ENCODE measurements at regions not wholly inside any gene's neighbourhood (a gene's known extent, or its start where the extent isn't known, plus 50 kb on each side); places are given as distances from the start of the nearest gene placed in this dataset.
"Not testable (repeated sequence)": the region's sequence is repeated elsewhere in the genome, so short reads cannot be mapped to it uniquely, and the experiment has no call there.

DNA sequence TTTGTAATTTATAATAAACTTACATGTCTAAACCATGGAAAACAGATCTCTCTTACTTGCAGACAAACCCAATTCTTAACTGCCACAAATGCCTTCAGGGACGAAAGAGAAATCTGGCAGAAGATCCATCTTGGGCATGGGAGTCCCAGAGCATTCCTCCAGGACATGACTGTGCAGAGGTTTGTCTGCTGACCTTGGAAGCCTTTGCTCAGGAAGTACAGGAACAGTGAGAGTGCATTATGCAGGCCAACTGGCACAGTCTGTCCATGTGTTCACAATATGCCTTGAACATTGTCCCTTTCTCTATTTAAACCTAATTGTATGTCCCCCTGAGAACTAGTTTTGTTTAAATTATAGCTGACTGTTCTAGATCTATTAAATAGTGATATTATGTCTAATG, 467.1 kb downstream of the ATP23 start:
- Mint-ChIP-seq H3K4me3 (no peak overlapping the region), H3K27ac (no peak overlapping the region), H3K9me3 (no peaks in the 10 kb centered on the region), H3K36me3 (ENCODE audit: low read depth) (no peaks in the 10 kb centered on the region), H3K27me3 (peaks cover 12% of the 10 kb centered on the region), H3K4me1 (ENCODE audit: low read depth) (no peaks in the 10 kb centered on the region)
- DNase-seq = no peak

DNA sequence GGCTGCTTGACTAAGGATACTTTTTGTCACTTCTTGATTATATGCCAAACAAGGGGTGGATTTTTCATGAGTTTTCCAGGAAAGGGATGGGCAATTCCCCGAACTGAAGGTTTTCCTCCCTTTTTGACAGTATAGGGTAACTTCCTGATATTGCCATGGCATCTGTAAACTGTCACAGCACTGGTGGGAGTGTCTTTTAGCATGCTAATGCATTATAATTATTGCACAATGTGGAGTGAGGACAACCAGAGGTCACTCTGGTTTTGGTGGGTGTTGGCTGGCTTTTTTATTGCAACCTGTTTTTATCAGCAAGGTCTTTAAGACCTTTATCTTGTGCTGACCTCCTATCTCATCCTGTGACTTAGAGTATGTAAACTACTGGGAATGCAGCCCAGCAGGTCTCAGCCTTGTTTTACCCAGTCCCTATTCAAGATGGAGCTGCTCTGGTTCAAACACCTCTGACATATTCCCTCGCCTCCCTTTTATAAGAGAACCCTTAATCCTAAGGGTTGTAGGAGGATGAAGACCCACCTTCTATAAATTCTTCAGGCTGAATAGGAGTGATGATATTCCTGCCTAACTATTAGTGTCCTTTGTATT, 471.2 kb downstream of the ATP23 start:
- Mint-ChIP-seq H3K36me3 (ENCODE audit: low read depth) (no peaks in the 10 kb centered on the region), H3K27me3 (peaks cover 12% of the 10 kb centered on the region), H3K4me1 (ENCODE audit: low read depth) (no peaks in the 10 kb centered on the region), H3K27ac (no peak overlapping the region), H3K4me3 (no peak overlapping the region), H3K9me3 (no peaks in the 10 kb centered on the region)
- DNase-seq = no peak

DNA sequence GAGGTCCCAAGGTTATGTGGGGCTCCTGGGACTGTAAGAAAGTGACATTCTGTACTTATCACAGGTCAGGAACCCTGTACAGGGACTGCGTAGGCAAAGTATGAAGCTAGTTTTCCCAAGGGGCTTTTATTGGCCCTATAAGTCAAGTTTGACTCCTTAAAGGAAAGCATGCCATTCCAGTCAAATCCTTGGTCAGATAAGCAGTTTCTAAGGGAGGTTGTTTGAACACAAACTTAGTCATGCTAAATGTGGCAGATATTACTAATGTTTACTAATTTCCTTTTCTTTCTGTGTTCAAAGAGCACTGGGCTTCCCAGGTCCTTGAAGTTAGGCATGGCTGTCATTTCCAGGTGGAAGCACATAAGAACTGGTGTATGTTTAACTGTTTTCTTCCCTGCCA, 472.4 kb downstream of the ATP23 start:
- Mint-ChIP-seq H3K4me3 (no peak overlapping the region), H3K27ac (no peak overlapping the region), H3K4me1 (ENCODE audit: low read depth) (no peaks in the 10 kb centered on the region), H3K9me3 (no peaks in the 10 kb centered on the region), H3K36me3 (ENCODE audit: low read depth) (no peaks in the 10 kb centered on the region), H3K27me3 (peaks cover 12% of the 10 kb centered on the region)
- no peak for DNase-seq

DNA sequence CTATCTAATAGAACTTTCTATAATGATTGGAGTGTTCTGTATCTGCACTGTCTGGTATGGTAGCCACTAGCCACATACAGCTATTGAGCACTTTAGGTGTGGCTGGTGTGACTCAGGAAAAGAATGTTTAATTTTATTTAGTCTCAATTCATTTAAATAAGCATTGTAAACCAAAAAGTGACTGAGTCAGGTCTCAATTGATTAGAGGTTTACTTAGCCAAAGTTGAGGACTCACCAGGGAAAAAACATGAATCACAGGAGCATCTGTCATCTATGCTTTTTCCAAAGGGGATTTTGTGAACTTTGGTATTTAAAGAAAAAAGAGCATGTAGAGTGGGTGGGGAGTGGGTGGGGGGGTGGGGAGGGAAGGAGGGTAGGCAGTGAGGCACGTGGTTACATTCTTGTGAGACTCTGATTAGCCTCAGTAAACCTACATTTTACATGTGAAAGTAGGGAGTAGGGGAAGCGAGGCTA, 473.1 kb downstream of the ATP23 start:
- Mint-ChIP-seq H3K4me3 (no peak overlapping the region), H3K36me3 (ENCODE audit: low read depth) (no peaks in the 10 kb centered on the region), H3K4me1 (ENCODE audit: low read depth) (no peaks in the 10 kb centered on the region), H3K9me3 (no peaks in the 10 kb centered on the region), H3K27ac (no peak overlapping the region), H3K27me3 (peaks cover 10% of the 10 kb centered on the region)
- no peak for DNase-seq

DNA sequence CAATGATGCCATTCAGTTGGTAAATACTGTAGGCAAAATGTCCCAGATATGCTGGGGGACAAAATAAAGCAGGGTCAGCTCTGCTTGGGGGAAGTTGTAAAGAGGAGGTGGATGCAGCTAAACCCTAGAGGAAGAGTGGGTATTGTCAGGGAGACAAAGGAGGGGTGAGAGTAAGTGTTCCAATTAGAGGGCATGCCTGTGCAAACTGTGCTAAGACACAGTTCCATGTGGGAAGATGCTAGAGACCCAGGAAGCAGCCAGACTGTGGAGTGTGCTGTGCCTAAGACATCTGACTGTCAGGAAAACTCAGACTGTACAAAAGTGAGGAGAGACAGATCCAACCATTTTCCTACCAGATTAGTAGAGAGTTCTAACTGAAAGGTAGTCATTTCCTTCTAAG, 474.3 kb downstream of the ATP23 start:
- H3K27ac Mint-ChIP-seq = no peak overlapping the region
- no peak for DNase-seq
- peaks cover 3% of the 10 kb centered on the region for H3K4me1 Mint-ChIP-seq (ENCODE audit: low read depth)
- H3K36me3 Mint-ChIP-seq (ENCODE audit: low read depth) = no peaks in the 10 kb centered on the region
- H3K4me3 Mint-ChIP-seq = no peak overlapping the region
- H3K27me3 Mint-ChIP-seq = peaks cover 8% of the 10 kb centered on the region
- H3K9me3 Mint-ChIP-seq = no peaks in the 10 kb centered on the region

DNA sequence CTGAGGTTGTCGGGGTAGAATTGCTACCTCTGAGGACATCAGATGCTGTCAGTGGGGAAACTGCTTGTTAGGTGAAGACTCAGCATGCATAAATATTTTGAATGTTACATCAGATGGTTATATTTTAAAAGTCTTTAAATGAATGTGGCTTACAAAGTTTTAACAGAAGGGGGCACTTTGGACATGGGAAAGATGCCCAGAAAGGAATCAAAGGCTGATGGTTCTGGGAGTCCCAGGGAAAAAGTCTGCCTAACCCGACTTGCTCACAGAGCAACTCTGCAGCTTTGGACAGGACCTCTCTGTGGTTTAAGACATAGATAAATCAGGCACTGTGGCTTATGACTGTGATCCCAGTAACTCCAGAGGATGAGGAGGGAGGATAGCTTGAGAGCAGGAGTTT, 474.9 kb downstream of the ATP23 start:
- Mint-ChIP-seq H3K4me1 (ENCODE audit: low read depth) (peaks cover 3% of the 10 kb centered on the region), H3K27ac (no peak overlapping the region), H3K27me3 (peaks cover 8% of the 10 kb centered on the region), H3K4me3 (no peak overlapping the region), H3K36me3 (ENCODE audit: low read depth) (no peaks in the 10 kb centered on the region), H3K9me3 (no peaks in the 10 kb centered on the region)
- DNase-seq = no peak

DNA sequence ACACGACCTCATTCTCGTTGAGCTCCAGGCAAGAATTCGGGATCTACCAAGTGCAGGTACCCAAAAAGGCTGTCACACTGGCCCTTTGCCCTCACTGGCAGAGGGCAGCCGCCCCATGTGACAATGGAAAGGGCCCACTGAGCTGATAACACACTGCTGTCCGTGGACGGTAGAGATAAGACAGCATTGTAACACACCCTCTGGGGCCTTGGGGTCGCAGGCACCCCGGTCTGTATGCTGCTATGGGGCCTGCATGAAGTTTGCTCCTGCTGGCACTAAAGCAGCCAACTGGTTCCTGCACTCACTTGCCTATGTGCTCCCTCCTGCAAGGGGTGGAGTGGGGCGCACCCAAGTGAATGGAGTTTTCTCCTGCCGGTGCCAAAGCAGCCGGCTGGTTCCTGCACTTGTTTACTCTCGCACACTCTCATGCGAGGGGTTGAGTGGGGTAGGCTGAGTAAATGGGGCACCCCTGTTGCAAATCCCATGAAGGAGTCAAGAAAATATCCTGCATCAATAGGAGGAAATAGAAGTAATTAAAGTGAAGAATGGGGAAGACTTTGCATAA, 477.9 kb downstream of the ATP23 start:
- Mint-ChIP-seq H3K27me3 (peaks cover 6% of the 10 kb centered on the region), H3K4me3 (no peak overlapping the region), H3K36me3 (ENCODE audit: low read depth) (no peaks in the 10 kb centered on the region), H3K4me1 (ENCODE audit: low read depth) (peaks cover 10% of the 10 kb centered on the region), H3K27ac (no peak overlapping the region), H3K9me3 (no peaks in the 10 kb centered on the region)
- no peak for DNase-seq

DNA sequence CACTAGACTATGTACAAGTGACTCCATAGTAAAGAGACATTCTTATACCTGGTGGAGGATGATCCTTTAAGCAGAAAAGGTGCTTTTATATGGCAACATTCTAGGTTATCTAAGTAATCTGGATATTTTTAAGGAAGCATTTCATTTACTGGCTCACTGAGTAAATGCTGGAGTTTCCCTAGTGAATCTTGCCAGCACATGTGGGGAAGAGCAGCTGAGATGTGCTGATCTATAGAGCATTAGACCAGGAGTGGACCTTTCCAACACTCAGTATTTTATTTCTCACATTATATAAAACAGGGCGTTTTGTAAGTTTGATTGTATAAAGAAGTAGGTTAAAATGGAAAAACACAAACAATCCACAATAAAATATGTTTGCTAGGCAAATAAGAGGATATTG, 478.5 kb downstream of the ATP23 start:
- no peak overlapping the region for H3K27ac Mint-ChIP-seq
- peaks cover 16% of the 10 kb centered on the region for H3K4me1 Mint-ChIP-seq (ENCODE audit: low read depth)
- DNase-seq = no peak

DNA sequence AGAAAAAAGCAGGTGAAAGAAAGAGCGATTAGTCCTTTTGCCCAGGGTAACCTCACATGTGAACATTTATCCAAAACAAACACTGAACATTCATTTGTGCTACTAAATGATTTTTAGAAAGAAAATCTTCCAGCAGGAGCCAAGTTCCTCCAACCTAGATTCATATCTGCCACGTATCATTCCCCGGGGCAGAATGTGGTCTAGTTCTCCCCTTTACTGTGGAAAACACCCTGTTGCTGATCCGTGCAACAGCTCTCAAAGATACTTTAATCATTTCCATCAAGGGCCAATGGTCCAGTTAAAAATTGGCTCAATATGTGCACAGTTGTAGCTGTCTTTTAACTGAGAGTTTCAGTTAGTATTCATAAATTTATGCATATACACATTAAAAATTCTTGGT, 479.1 kb downstream of the ATP23 start:
- Mint-ChIP-seq H3K9me3 (no peaks in the 10 kb centered on the region), H3K27ac (no peak overlapping the region), H3K4me1 (ENCODE audit: low read depth) (peaks cover 20% of the 10 kb centered on the region), H3K36me3 (ENCODE audit: low read depth) (no peaks in the 10 kb centered on the region), H3K27me3 (peaks cover 6% of the 10 kb centered on the region), H3K4me3 (no peak overlapping the region)
- no peak for DNase-seq

More for the DNA sequence above, 478.5 kb downstream of the ATP23 start:
- H3K27me3 Mint-ChIP-seq = peaks cover 6% of the 10 kb centered on the region
- H3K9me3 Mint-ChIP-seq = no peaks in the 10 kb centered on the region
- no peaks in the 10 kb centered on the region for H3K36me3 Mint-ChIP-seq (ENCODE audit: low read depth)
- H3K4me3 Mint-ChIP-seq = no peak overlapping the region

DNA sequence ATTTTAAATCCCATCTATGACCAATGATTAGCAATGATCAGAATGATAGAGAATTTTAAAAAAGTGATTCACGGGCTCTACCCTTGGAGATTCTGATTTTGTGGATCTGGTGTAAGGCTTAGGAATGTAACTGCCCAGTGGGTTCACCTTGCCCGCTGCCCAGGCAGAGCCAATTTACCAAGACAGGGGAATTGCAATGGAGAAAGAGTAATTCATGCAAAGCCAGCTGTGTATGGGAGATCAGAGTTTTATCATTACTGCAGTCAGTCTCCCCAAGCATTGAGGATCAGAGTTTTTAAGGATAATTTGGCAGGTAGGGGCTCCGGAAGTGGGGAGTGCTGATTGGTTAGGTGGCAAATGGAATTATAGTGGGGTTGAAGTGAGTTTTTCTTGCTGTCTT, 480.6 kb downstream of the ATP23 start:
- no peak for DNase-seq
- Mint-ChIP-seq H3K36me3 (ENCODE audit: low read depth) (no peaks in the 10 kb centered on the region), H3K27me3 (peaks cover 13% of the 10 kb centered on the region), H3K4me3 (no peak overlapping the region), H3K27ac (no peak overlapping the region), H3K9me3 (no peaks in the 10 kb centered on the region), H3K4me1 (ENCODE audit: low read depth) (peaks cover 29% of the 10 kb centered on the region)

DNA sequence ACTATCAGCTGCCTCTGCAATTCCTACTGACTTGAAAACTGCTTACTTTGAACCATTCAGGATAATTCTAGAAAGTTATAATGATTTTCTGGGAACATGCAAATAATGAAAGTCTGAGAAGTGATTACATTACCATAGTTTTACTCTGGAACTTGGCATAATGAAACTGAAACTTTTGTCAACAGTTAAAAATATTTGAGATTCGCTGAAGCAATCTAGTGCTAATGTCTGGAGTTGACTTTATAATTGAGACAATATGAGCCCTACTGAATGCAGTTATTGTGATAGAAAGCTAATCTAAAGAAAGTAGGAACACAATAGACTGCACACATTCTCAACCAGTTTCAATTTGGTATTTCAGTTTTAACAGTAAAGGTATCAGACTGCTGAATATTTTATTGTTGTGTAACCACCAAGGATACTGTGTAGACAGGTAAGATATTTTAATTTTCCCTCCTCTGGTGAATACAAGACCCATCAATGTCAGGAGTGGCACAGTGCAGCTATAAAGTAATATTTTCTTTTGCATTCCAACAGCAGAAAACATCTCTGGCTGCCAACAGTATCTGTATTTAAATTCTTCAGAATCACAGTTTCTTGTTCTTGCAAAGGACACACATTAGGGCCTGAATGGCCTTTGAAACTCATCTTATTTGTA, 483.5 kb downstream of the ATP23 start:
- Mint-ChIP-seq H3K4me1 (ENCODE audit: low read depth) (peaks cover 29% of the 10 kb centered on the region), H3K9me3 (no peaks in the 10 kb centered on the region), H3K27me3 (peaks cover 17% of the 10 kb centered on the region), H3K36me3 (ENCODE audit: low read depth) (no peaks in the 10 kb centered on the region), H3K27ac (peak overlapping the region; percentile 83), H3K4me3 (no peak overlapping the region)
- no peak for DNase-seq

DNA sequence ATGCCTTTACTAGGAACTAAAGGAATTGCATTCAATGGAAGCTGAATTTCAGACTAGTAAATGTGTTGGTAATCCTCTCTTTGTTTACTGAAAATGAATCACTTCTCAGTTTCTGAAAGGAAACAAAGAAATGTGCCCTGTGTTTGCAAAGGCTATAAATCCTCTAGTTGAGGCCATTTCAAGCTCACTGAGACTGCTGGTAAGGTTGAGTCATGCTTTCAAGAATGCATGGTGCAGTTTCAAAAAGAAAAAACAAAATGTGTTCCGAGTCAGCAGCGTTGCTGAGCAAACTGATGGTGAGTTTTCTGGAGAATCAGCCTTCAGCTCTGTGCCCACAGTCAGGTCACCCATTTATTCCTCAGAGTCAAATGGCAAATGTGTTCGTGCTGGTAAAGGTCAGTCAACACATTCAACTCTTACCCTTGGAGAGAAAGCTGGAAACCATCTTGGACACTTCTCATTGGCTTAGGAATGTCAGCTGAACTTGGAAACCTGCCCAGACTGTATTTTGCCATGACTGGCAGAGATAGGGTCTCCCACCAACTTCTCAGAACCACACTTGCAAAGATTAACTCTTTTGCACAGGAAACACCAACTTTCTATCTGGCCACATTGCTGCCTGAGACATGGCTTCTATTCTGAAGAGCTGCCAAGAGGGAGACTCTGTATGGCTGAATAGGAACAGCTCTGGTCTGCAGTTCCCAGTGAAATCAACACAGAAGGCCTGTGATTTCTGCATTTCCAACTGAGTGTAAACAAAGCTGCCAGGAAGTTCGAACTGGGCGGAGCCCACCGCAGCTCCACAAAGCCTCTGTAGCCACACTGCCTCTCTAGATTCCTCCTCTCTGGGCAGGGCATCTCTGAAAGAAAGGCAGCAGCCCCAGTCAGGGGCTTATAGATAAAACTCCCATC, 484.4 kb downstream of the ATP23 start:
- Mint-ChIP-seq H3K9me3 (no peaks in the 10 kb centered on the region), H3K27me3 (peaks cover 18% of the 10 kb centered on the region), H3K36me3 (ENCODE audit: low read depth) (no peaks in the 10 kb centered on the region), H3K27ac (peak overlapping the region; percentile 83), H3K4me3 (no peak overlapping the region), H3K4me1 (ENCODE audit: low read depth) (peaks cover 26% of the 10 kb centered on the region)
- peak; percentile 26 for DNase-seq

DNA sequence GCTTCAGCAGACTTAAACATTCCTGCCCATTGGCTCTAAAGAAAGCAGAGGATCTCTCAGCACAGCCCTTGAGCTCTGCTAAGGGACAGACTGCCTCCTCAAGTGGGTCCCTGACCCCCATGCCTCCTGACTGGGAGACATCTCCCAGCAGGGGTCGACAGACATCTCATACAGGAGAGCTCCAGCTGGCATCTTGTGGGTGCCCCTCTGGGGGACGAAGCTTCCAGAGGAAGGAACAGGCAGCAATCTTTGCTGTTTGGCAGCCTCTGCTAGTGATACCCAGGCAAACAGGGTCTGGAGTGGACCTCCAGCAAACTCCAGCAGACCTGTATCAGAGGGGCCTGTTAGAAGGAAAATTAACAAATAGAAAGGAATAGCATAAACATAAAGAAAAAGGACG, 485.1 kb downstream of the ATP23 start:
- not testable (repeated sequence) for H3K27ac Mint-ChIP-seq; H3K4me3 Mint-ChIP-seq; H3K36me3 Mint-ChIP-seq (ENCODE audit: low read depth); H3K9me3 Mint-ChIP-seq; DNase-seq
- Mint-ChIP-seq H3K4me1 (ENCODE audit: low read depth) (peaks cover 26% of the 10 kb centered on the region), H3K27me3 (peaks cover 20% of the 10 kb centered on the region)

DNA sequence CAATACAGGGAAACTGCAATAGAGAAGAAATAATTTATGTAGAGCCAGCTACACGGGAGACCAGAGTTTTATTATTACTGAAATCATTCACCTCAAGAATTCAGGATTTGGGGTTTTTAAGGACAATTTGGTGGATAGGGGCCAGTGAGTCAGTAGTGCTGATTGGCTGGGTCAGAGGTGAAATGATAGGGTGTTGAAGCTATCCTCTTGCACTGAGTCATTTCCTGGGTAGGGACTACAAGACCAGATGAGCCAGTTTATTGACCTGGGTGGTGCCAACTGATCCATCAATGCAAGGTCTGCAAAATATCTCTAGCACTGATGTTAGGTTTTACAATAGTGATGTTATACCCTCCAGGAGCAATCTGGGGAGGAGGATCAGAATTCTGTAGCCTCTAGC, 486.3 kb downstream of the LRIG3 start:
- no peaks in the 10 kb centered on the region for H3K36me3 Mint-ChIP-seq (ENCODE audit: low read depth)
- peaks cover 3% of the 10 kb centered on the region for H3K27me3 Mint-ChIP-seq
- H3K27ac Mint-ChIP-seq = no peak overlapping the region
- no peak overlapping the region for H3K4me3 Mint-ChIP-seq
- H3K4me1 Mint-ChIP-seq (ENCODE audit: low read depth) = no peaks in the 10 kb centered on the region
- DNase-seq = no peak
- no peaks in the 10 kb centered on the region for H3K9me3 Mint-ChIP-seq

All from activated T-cell treated with anti-CD3 and anti-CD28 coated beads, Interleukin-2, amount 50 U/mL, for 24 hours (primary cell).